SK-N-MC (cell line): ENCODE measurements at regions not wholly inside any gene's neighbourhood (a gene's known extent, or its start where the extent isn't known, plus 50 kb on each side); places are given as distances from the start of the nearest gene placed in this dataset.

Experiments
- DNase-seq: peaks from one replicate; pipeline ENCODE4 v3.0.0-alpha.2; 2011; ENCODE audit warnings: low read depth, low spot score
- H3K27ac ChIP-seq: fragments of 200-600 bp; sonication (generic); 2 replicates; pipeline ENCODE4 v1.5.1; 2016; ENCODE audit warnings: mixed run types
- H3K36me3 ChIP-seq: fragments of 200-600 bp; sonication (generic); 2 replicates; pipeline ENCODE4 v1.6.1; 2017; ENCODE audit warnings: antibody characterized with exemption, low read length, mixed read lengths; ENCODE audit not compliant: insufficient read depth
- H3K4me3 ChIP-seq: fragments of 200-600 bp; sonication (generic); 2 replicates; pipeline ENCODE4 v1.5.1; 2016
- H3K9ac ChIP-seq: fragments of 200-600 bp; sonication (generic); 2 replicates; pipeline ENCODE4 v1.8.0; 2017; ENCODE audit warnings: mixed run types, mixed read lengths; ENCODE audit not compliant: insufficient read length
- H3K9me3 ChIP-seq: fragments of 200-600 bp; sonication (generic); 2 replicates; pipeline ENCODE4 v1.6.1; 2017; ENCODE audit warnings: low read depth, mild to moderate bottlenecking, antibody characterized with exemption, low read length, moderate library complexity, mixed read lengths
- EZH2 ChIP-seq: fragments of 200-600 bp; sonication (generic); IDR thresholded peaks from one replicate; pipeline ENCODE4 v1.6.1; 2017; ENCODE audit warnings: antibody characterized with exemption
- FOXP2 ChIP-seq: optimal IDR thresholded peaks from 2 replicates; pipeline ENCODE3; 2011; ENCODE audit warnings: mild to moderate bottlenecking, moderate library complexity; ENCODE audit not compliant: insufficient read depth; ENCODE audit errors: extremely low read length, control extremely low read depth
- POLR2AphosphoS5 ChIP-seq: IDR thresholded peaks from 2 replicates; pipeline ENCODE4 v1.6.1; 2012; ENCODE audit warnings: mild to moderate bottlenecking, low read depth, low read length, borderline replicate concordance

- DNase-seq, result no peak
- Histone ChIP-seq H3K4me3 (no peak overlapping the region), H3K27ac (no peak overlapping the region), H3K9ac (no peak overlapping the region), H3K36me3 (no peaks in the 10 kb centered on the region), H3K9me3 (no peaks in the 10 kb centered on the region)
- TF ChIP-seq EZH2, result no peak
Observed at GRCh38 chr1:8077602-8078001, 51.5 kb upstream of the ERRFI1 start.

- H3K9ac ChIP-seq, result no peak overlapping the region
Observed at GRCh38 chr1:8077120-8077573, 51.0 kb upstream of the ERRFI1 start.

DNA sequence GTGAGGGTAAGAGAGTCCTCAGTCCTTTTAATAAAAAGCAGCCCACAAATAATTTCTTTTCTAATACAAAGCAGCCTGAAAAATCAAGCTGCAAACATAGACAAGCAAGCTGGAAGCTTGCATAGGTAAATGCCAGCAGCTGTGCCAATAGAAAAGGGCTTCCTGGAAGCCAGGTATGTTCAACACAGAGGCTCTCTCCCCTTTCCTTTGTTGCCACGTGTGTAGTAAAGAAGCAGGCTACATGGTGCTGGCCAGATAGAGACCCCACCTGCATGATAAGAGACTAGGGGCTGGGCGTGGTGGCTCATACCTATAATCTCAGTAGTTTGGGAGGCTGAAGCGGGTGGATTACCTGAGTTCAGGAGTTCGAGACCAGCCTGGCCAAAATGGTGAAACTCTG lies 50.1 kb upstream of the ERRFI1 start:
- no peak overlapping the region for H3K9ac ChIP-seq
- H3K27ac ChIP-seq, result no peak overlapping the region

More at GRCh38 chr1:8077120-8077573, 51.0 kb upstream of the ERRFI1 start:
- no peak overlapping the region for H3K27ac ChIP-seq
- DNase-seq, result no peak
- H3K4me3 ChIP-seq, result no peak overlapping the region
- H3K36me3 ChIP-seq, result no peaks in the 10 kb centered on the region
- no peaks in the 10 kb centered on the region for H3K9me3 ChIP-seq
- TF ChIP-seq FOXP2 (no peak), POLR2AphosphoS5 (no peak), EZH2 (no peak)

More for the DNA sequence above, 50.1 kb upstream of the ERRFI1 start:
- Histone ChIP-seq H3K9me3 (no peaks in the 10 kb centered on the region), H3K36me3 (no peaks in the 10 kb centered on the region), H3K4me3 (no peak overlapping the region)
- DNase-seq, result no peak
- TF ChIP-seq FOXP2 (no peak), POLR2AphosphoS5 (no peak), EZH2 (no peak)
